PC-9 (cell line): ENCODE measurements at regions not wholly inside any gene's neighbourhood (a gene's known extent, or its start where the extent isn't known, plus 50 kb on each side); places are given as distances from the start of the nearest gene placed in this dataset.
A peak's percentile ranks its signal among the peaks of the same experiment; 100 is the strongest.

ENCODE experiments used
- BruUV-seq: library from RNA; stranded (reverse); fragments of 400-500 nt; replicated peaks from 2 replicates; lab custom pipeline; 2021; lab: Mats Ljungman, UMichigan
- CTCF ChIA-PET: fragments of 300-600 bp; sonication (Branson Sonifier 250); formaldehyde crosslinking; loops from one replicate; lab custom pipeline; 2022; ENCODE audit warnings: antibody characterized with exemption; lab: Charles Lee
- POLR2A ChIA-PET: fragments of 300-600 bp; sonication (Branson Sonifier 250); formaldehyde crosslinking; loops from one replicate; lab custom pipeline; 2022; ENCODE audit warnings: antibody characterized with exemption; ENCODE audit not compliant: unreplicated experiment; lab: Charles Lee
- DNase-seq, 2 experiments: peaks; one replicate each; pipeline versions ENCODE4 v3.0.0 to v3.0.0-alpha.2; 2015 to 2022; ENCODE audit warnings: mixed read lengths in 1 of 2
- H2AFZ ChIP-seq: fragments of 200-600 bp; sonication (generic); 2 replicates; pipeline ENCODE4 v1.8.1; 2017; ENCODE audit warnings: antibody characterized with exemption
- H3F3A ChIP-seq: fragments of 200-600 bp; sonication (generic); 2 replicates; pipeline ENCODE4 v1.8.1; 2017; ENCODE audit warnings: antibody characterized with exemption, mild to moderate bottlenecking, low read depth; ENCODE audit not compliant: insufficient read depth
- H3K27ac ChIP-seq: fragments of 200-600 bp; sonication (generic); 2 replicates; pipeline ENCODE4 v1.6.1; 2016; ENCODE audit warnings: mixed run types
- H3K27me3 ChIP-seq: fragments of 200-600 bp; sonication (generic); 2 replicates; pipeline ENCODE4 v1.6.1; 2016; ENCODE audit warnings: low read depth, mixed run types; ENCODE audit not compliant: insufficient read depth
- H3K36me3 ChIP-seq: fragments of 200-600 bp; sonication (generic); 2 replicates; pipeline ENCODE4 v1.6.1; 2016; ENCODE audit warnings: low read depth, mixed run types
- H3K4me1 ChIP-seq: fragments of 200-600 bp; sonication (generic); replicated peaks from 2 replicates; pipeline ENCODE4 v1.6.1; 2016; ENCODE audit warnings: mixed run types; ENCODE audit not compliant: insufficient read depth
- H3K4me2 ChIP-seq: fragments of 200-600 bp; sonication (generic); 2 replicates; pipeline ENCODE4 v1.6.1; 2017; ENCODE audit warnings: mixed run types
- H3K4me3 ChIP-seq: fragments of 200-600 bp; sonication (generic); 2 replicates; pipeline ENCODE4 v1.6.1; 2016; ENCODE audit warnings: mixed run types
- H3K79me2 ChIP-seq: fragments of 200-600 bp; sonication (generic); 2 replicates; pipeline ENCODE4 v1.6.1; 2017; ENCODE audit warnings: low read depth, mixed run types
- H3K9me2 ChIP-seq: fragments of 200-600 bp; sonication (generic); 2 replicates; pipeline ENCODE4 v1.8.1; 2017; ENCODE audit warnings: mild to moderate bottlenecking; ENCODE audit not compliant: insufficient read depth
- H3K9me3 ChIP-seq: fragments of 200-600 bp; sonication (generic); 2 replicates; pipeline ENCODE4 v1.8.1; 2016; ENCODE audit warnings: low read depth; ENCODE audit not compliant: insufficient read depth
- H4K20me1 ChIP-seq: fragments of 200-600 bp; sonication (generic); 2 replicates; pipeline ENCODE4 v1.8.1; 2017; ENCODE audit not compliant: insufficient read depth
- EZH2 ChIP-seq: fragments of 200-600 bp; sonication (generic); IDR thresholded peaks from 2 replicates; pipeline ENCODE4 v1.8.0; 2017; ENCODE audit warnings: antibody characterized with exemption, low read depth
- intact Hi-C: fragments of 100-400 bp; cut with micrococcal nuclease; formaldehyde crosslinking; loops from one replicate; pipeline ENCODE4 v1.10.0; 2022; ENCODE audit not compliant: unreplicated experiment
- TF ChIP-seq, protein P1 (sequence below): fragments of 200-600 bp; sonication (generic); conservative IDR thresholded peaks from 2 replicates; pipeline ENCODE4 v1.6.1; 2017; ENCODE audit warnings: mixed run types, antibody characterized with exemption, mild to moderate bottlenecking, moderate library complexity

DNA sequence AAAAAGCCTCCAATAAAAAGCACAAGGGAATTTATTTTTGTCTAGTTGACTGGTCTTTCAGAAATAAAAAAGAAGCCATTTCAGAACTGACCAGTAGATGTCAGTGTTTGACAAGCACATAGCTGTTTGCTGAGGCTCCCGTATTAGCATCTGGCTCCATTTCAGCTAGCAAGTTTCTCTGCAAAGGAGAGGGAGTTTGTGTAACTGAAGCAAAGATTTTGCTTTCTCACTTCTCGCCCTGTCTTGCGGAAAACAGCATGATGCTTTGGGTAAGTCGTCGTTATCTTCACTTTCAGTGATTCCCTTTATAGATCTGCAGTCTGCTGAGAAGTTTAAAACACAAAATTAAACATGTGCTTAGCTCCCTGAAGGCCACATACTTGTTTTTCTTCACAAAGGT, 85.5 kb downstream of the CT47B1 start:
- intact Hi-C loops = loop anchor here (2.0 to 10.0 kb wide), 2 partner anchors 405 to 789 kb away; no protein-coding TSS in a partner anchor
- TF ChIP-seq EZH2 = no peak
- TF ChIP-seq, protein P1, sequence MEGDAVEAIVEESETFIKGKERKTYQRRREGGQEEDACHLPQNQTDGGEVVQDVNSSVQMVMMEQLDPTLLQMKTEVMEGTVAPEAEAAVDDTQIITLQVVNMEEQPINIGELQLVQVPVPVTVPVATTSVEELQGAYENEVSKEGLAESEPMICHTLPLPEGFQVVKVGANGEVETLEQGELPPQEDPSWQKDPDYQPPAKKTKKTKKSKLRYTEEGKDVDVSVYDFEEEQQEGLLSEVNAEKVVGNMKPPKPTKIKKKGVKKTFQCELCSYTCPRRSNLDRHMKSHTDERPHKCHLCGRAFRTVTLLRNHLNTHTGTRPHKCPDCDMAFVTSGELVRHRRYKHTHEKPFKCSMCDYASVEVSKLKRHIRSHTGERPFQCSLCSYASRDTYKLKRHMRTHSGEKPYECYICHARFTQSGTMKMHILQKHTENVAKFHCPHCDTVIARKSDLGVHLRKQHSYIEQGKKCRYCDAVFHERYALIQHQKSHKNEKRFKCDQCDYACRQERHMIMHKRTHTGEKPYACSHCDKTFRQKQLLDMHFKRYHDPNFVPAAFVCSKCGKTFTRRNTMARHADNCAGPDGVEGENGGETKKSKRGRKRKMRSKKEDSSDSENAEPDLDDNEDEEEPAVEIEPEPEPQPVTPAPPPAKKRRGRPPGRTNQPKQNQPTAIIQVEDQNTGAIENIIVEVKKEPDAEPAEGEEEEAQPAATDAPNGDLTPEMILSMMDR = peak; percentile 87
- no peak overlapping the region for H2AFZ ChIP-seq

DNA sequence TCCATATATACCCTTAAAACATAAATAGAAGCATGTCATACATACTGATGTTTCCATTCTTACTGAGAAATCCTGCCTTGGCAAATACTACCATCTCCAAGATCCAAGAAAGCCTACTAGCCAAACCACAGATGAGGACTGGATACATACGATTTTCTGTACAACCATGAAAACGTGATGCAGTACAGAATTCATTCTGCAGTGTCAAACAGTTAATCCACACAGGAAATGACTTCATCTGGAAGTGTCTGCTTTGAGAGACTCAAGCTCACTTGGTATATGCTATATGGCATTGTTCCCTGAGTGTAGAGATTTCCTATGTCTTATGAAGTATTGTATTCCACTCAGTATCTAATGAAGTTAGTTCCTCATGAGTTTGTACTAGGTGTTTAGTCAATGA, 94.3 kb downstream of the CT47B1 start:
- no peak for DNase-seq
- CTCF ChIA-PET = no interaction called here
- H3K9me2 ChIP-seq = no peaks in the 10 kb centered on the region; the same call in 1 of the 2 replicates
- H3K79me2 ChIP-seq = no peaks in the 10 kb centered on the region
- BruUV-seq = no TSS peak
- no peaks in the 10 kb centered on the region for H3K36me3 ChIP-seq
- H3K9me3 ChIP-seq = no peaks in the 10 kb centered on the region; the same call in 1 of the 2 replicates
- H3K27ac ChIP-seq = no peak overlapping the region
- H3K27me3 ChIP-seq = no peaks in the 10 kb centered on the region
- no peaks in the 10 kb centered on the region for H3F3A ChIP-seq
- peaks cover 7% of the 10 kb centered on the region; the same call in 1 of the 2 replicates for H3K4me1 ChIP-seq
- POLR2A ChIA-PET = no interaction called here
- H4K20me1 ChIP-seq = no peaks in the 10 kb centered on the region
- no peak overlapping the region for H2AFZ ChIP-seq
- no peak overlapping the region for H3K4me3 ChIP-seq
- no peak for TF ChIP-seq EZH2
- TF ChIP-seq, protein P1 = no peak
- no peak overlapping the region for H3K4me2 ChIP-seq
- intact Hi-C loops = no loop called here

More for the DNA sequence above, 85.5 kb downstream of the CT47B1 start:
- no peak overlapping the region for H3K27ac ChIP-seq
- H3K9me2 ChIP-seq = no peaks in the 10 kb centered on the region
- no peaks in the 10 kb centered on the region for H3K27me3 ChIP-seq
- ChIA-PET POLR2A (interaction anchor here (0.6 kb wide), 1 partner anchor 239 kb away, joined by 3 read pairs; no protein-coding TSS in a partner anchor), CTCF (no interaction called here)
- 0 out of 2 replicates have a peak overlapping the region, but pooled peaks have one; percentile 6 for H3K4me2 ChIP-seq
- H3K36me3 ChIP-seq = no peaks in the 10 kb centered on the region
- no peaks in the 10 kb centered on the region for H3K9me3 ChIP-seq
- peak; percentile 23 to 59 for DNase-seq
- BruUV-seq = no TSS peak
- H4K20me1 ChIP-seq = no peaks in the 10 kb centered on the region
- peaks cover 25% of the 10 kb centered on the region for H3K4me1 ChIP-seq
- H3K79me2 ChIP-seq = no peaks in the 10 kb centered on the region
- no peak overlapping the region for H3K4me3 ChIP-seq
- H3F3A ChIP-seq = peaks cover 8% of the 10 kb centered on the region; the same call in 1 of the 2 replicates

GRCh38 chrX:120775959-120776358, 99.7 kb downstream of the CT47B1 start:
- H4K20me1 ChIP-seq = no peaks in the 10 kb centered on the region
- H3K4me1 ChIP-seq = peaks cover 4% of the 10 kb centered on the region; the same call in 1 of the 2 replicates
- H3K27me3 ChIP-seq = no peaks in the 10 kb centered on the region
- TF ChIP-seq, protein P1 = no peak
- no peak for TF ChIP-seq EZH2
- intact Hi-C loops = no loop called here
- no peak overlapping the region for H3K27ac ChIP-seq
- no peaks in the 10 kb centered on the region for H3K36me3 ChIP-seq
- H3K4me3 ChIP-seq = no peak overlapping the region
- H3K79me2 ChIP-seq = no peaks in the 10 kb centered on the region
- DNase-seq = no peak
- no peaks in the 10 kb centered on the region; the same call in 1 of the 2 replicates for H3K9me3 ChIP-seq
- no TSS peak for BruUV-seq
- no peaks in the 10 kb centered on the region for H3K9me2 ChIP-seq
- H3K4me2 ChIP-seq = no peak overlapping the region
- CTCF ChIA-PET = no interaction called here
- no peak overlapping the region for H2AFZ ChIP-seq
- POLR2A ChIA-PET = no interaction called here
- H3F3A ChIP-seq = no peaks in the 10 kb centered on the region
